ENCODE measurements at regions not wholly inside any gene's neighbourhood (a gene's known extent, or its start where the extent isn't known, plus 50 kb on each side); places are given as distances from the start of the nearest gene placed in this dataset.
"Not testable (repeated sequence)": the region's sequence is repeated elsewhere in the genome, so short reads cannot be mapped to it uniquely, and the experiment has no call there.

DNA sequence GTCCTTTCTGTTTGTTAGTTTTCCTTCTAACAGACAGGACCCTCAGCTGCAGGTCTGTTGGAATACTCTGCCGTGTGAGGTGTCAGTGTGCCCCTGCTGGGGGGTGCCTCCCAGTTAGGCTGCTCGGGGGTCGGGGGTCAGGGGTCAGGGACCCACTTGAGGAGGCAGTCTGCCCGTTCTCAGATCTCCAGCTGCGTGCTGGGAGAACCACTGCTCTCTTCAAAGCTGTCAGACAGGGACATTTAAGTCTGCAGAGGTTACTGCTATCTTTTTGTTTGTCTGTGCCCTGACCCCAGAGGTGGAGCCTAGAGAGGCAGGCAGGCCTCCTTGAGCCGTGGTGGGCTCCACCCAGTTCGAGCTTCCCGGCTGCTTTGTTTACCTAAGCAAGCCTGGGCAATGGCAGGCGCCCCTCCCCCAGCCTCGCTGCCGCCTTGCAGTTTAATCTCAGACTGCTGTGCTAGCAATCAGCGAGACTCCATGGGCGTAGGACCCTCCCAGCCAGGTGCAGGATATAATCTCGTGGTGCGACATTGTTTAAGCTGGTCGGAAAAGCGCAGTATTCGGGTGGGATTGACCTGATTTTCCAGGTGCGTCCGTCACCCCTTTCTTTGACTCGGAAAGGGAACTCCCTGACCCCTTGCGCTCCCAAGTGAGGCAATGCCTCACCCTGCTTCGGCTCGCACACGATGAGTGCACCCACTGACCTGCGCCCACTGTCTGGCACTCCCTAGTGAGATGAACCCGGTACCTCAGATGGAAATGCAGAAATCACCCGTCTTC is 2002.0 kb upstream of the CDH6 start:
- DNase-seq = not testable (repeated sequence)

DNA sequence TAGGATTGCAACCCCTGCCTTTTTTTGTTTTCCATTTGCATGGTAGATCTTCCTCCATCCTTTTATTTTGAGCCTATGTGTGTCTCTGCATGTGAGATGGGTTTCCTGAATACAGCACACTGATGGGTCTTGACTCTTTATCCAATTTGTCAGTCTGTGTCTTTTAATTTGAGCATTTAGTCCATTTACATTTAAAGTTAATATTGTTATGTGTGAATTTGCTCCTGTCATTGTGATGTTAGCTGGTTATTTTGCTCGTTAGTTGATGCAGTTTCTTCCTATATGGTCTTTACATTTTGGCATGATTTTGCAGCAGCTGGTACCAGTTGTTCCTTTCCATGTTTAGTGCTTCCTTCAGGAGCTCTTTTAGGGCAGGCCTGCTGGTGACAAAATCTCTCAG is 2003.1 kb upstream of the CDH6 start:
- DNase-seq = not testable (repeated sequence)

DNA sequence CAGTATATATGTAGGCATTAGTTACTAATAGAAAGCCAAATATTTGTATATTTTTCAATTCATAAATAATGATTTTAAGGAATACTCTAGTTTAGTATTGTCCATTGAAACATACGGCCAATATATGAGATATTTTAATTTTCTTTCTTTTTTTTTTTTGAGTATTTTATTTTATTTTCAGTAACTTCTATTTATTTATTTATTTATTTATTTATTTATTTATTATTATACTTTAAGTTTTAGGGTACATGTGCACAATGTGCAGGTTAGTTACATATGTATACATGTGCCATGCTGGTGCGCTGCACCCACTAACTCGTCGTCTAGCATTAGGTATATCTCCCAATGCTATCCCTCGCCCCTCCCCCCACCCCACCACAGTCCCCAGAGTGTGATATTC is 2007.1 kb upstream of the CDH6 start:
- DNase-seq = not testable (repeated sequence)

DNA sequence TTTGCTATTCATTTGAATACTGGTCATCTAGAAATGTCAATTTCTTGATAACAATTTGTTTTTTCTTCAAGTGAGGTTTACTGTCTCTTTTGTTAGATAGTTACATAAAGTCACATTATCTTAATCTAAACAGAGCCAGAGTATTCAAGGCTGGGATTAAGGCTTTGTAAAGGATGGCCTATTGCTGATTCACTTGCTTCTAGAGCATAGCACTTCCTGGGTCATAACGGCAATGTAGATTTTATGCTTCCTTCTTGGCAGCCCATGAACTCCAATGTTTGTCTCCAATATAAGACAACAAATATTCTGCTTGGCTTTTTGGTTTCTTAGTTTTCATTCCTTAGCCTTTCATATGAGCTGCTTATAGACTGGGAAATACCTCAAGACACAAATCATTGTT is 2007.9 kb upstream of the CDH6 start:
- no peak for DNase-seq

DNA sequence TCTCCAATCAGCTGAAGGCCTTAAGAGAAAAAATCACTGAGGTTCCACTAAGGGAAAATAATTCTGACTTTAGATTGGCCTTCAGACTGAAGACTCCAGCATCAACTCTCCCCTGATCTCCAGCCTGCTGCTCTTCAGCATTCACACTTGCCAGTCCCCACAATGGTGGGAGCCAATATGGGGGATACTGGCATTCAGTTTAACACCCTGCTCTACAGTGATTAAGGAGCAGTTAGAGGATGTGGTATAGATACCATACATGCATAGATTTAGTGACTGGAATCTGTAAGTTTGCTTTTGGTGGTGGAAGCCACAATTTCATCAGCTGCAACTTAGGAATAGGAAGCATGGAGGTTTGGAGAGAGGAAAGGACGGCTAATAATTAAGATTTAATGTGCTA is 2017.7 kb upstream of the CDH6 start:
- DNase-seq = no peak

DNA sequence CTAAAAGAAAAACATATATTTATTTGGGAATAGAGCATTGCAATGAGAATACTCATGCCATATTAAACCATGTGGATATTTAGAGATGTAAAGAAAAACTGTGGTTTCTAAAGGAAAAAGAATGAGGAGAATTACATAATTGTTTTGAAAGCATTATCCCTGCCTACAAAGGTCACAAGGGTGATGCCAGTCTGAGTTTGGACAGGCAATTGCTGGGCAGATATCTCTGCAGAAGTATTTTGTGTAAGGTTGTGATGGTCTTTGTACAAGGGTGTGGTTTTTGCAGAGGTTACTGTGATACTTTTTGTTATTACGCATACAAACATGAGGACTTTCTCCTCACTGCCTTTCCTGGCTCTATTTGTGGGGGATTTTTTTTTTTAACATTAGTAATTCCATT is 2022.9 kb upstream of the CDH6 start:
- no peak for DNase-seq

DNA sequence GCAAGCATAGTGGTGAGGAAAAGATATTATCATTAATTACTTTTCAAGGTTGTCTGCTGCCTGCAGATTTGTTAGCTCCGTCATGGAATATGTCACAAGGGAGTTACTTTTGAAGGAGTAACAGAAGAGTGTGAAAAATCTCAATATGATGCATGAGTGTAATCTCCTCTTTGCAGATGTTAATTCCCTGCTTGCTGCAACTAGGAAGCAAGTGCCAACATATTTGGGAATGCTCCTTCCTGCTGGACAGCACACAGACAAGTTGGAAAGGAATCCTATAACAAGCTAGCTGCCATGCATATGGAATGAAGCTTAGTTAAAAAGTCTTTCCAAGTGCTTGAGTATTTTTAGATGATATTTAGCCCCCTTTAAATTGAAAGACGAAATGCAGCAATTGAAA is 2023.6 kb upstream of the CDH6 start:
- DNase-seq = no peak

DNA sequence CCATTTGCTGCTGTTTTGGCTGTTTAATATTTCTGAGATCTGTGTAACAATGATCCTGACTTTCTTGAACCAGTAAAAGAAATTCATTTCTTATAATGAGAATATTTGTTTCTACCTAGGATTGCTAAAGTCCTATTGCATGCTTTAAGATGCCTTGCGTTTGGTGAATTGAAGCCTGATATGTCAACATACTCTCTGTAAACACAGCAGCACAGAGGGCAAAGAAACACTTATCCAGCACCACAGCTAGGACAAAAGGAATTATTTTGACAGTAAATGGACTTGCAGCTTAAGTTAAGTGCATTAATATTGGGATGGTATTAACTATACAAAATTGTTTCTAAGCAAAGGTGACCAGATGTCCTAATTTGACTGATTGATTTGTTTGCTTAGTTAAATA is 2031.2 kb upstream of the CDH6 start:
- DNase-seq = no peak

DNA sequence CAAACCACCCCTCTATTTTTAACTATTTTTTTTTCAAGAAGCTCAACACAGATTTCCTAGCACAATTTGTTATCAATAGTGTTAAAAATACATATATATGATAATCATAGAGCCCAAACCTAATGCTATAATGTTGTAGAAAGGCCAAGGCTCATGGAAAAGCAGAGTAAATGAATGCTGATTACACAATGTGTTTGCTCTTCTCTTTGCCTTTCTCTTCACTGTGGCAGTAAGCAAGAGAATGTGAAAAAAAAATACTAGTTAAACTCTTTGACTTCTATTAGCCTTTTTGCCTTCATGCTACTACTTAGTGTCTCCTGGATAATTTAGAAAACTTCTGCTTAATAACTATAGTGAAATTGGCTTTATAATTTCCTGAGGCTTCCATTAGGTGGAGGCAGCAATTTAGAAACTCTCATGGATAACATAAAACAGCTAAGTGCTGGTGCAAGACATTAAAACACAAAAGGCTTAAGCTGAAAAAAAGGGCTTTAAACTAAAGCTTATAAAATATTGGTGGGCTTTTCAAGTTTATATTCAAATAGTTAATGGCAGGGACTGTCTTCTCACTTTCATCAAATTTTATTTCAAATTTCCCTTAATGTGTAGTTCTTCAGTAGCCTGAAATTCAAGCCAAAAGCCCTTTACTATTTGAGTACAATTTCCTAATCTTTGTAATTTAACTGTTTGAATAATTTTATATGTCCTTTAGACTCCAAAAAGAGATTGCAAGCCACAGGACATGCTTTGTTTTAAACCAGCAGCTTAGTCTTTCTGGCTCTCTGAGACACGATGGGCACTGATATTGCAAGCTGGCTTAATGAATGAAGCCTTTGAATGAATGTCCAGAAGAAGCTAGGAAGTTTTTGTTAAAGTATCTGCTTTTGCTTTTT is 2031.8 kb upstream of the CDH6 start:
- no peak for DNase-seq

DNA sequence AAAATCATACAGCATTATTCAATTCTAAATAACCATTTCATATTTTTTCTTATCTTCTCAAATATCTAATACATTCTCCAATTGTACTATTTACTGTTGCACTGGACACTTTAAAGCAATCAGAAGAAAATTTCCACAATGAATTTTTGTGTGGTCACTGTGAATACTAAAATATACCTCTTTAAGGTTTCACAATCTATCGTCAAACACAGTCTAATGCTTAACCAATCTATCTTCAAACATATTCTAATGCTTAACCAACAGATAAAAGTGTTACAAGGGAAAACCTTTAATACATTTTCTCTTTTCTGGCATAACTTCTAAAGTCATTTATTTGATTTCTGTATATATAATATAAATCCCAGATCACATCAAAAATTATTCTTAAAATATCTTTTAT is 2035.5 kb upstream of the CDH6 start:
- no peak for DNase-seq

DNA sequence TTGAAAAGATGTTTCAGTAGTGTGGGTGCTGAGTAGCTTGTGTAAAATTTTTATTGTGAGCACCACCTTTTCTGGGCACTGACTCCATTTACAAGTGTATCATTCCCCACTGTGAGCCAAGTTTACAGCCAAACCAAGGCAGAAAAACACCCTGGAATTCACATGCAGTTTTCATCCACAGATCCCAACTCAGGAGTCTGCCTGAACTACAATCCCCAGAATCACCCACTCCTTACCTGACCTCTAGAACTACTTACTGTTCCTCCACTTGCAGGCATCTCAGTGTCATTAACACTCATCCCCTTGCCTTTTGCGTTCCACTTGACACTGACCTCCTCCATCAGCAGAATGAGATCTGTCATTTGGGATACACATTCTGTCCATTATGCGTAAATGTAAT is 2042.6 kb upstream of the CDH6 start:
- no peak for DNase-seq

DNA sequence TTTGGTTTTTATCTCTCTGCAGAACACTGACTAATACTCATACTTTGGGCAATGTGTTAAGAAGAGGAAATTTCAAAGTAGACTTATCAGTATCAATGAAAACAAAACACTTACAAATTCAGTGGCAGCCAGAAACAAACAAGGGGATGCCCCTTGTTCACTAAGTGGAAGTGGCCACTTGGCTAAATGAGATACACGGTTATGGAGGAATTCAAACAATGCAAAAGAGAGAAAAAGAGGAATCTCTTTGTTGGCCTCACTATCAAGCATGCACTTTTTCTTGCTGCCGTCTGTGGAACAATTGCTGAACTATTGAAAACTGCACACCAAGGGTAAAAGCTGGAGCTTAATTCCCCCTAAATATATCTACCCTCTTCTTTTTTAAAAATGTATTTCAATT is 2044.9 kb upstream of the CDH6 start:
- DNase-seq = no peak

DNA sequence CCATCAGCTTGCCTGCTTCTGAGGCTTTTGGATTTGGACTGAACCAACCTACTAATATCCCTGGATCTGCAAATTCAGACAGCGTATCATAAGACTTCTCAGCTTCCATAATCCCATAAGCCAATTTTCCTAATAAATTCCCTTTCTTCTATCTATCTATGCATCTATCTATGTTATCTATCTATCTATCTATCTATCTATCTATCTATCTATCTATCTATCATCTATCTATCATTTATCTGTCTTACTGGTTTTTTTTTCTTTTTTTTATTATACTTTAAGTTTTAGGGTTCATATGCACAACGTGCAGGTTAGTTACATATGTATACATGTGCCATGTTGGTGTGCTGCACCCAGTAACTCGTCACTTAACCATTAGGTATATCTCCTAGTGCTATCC is 2045.4 kb upstream of the CDH6 start:
- DNase-seq = no peak

DNA sequence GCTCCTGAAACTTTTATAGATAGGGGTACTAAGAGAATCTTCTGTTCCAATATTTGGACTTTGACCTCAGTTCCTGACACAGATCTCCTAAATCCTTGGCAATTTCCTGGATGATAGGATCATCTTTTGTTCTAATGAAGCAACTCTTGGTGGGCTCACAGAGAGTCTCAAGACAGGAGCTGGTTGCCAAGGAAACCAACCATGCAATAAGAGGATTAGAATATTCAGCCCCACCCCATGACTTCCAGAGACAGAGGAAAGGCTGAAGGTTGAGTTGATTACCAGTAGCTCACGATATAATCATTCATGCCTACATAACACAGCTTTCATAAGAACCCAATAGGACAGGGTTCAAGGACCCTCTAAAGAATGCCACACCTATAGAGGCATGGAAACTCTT is 2050.2 kb upstream of the CDH6 start:
- no peak for DNase-seq

DNA sequence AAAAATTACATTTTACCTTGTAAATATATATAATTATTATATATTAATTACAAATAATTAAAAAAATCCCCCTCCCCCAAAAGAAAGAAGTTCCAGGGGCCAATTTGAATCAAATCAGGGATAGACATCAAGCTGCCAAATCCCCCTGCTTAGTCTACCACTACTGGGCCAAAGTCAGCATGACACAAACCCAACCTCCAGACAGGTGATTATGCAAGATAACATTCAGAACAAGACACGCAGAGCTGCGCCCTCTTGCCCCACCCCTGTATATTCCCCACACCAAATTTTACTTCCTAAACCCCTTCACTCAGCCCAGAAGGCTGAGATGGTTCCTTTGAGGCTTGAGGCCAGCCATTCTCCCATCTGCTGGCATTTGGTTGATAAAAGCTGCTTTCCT is 2059.1 kb upstream of the CDH6 start:
- DNase-seq = no peak

DNA sequence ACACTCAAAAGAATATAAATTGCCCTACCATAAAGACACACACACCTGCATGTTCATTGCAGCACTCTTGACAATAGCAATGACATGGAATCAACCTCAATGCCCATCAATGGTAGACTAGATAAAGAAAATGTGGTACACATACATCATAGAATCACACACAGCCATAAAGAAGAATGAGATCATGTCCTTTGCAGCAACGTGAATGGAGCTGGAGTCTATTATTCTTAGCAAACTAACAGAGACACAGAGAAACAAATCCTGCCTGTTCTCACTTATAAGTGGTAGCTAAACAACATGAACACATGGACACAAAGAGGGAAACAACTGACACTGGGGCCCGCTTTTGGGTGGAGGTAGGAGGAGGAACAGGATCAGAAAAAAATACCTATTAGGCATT is 2062.2 kb upstream of the CDH6 start:
- no peak for DNase-seq

DNA sequence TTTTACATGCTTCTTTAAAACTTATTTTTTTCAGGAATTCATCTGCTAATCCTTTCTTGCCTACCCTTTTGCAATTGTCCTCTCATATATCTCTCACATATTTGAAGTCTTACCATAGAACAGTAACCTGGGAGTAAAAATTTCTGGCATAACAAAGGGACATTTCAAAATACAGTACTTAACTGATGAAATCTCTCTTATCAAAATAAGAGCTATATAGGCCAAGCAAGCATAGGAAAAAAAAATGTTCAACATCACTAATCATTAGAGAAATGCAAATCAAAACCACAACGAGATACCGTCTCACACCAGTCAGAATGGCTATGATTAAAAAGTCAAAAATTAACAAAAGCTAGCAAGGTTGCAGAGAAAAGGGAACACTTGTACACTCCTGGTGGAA is 2062.7 kb upstream of the CDH6 start:
- DNase-seq = no peak

DNA sequence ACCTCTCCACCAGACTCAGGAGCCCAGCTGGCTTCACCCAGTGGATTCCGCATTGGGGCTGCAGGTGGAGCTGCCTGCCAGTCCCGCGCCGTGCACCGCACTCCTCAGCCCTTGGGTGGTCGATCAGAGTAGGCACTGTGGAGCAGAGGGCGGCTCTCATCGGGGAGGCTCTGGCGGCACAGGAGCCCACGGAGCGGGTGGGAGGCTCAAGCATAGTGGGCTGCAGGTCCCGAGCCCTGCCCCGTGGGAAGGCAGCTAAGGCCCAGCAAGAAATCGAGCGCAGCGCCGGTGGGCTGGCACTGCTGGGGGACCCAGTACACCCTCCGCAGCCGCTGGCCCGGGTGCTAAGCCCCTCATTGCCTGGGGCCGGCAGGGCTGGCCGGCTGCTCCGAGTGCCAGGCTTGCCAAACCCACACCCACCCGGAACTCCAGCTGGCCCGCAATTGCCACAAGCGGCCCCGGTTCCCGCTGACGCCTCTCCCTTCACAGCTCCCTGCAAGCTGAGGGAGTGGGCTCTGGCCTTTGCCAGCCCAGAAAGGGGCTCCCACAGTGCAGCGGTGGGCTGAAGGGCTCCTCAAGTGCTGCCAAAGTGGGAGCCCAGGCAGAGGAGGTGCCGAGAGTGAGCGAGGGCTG is 2065.8 kb upstream of the CDH6 start:
- not testable (repeated sequence) for DNase-seq

DNA sequence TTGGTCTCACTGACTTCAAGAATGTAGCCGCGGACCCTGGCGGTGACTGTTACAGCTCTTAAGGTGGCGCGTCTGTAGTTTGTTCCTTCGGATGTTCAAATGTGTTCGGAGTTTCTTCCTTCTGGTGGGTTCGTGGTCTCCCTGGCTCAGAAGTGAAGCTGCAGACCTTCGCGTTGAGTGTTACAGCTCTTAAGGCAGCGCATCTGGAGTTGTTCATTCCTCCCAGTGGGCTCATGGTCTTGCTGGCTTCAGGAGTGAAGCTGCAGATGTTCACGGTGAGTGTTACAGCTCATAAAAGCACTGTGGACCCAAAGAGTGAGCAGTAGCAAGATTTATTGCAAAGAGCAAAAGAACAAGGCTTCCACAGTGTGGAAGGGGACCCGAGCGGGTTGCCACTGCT is 2067.0 kb upstream of the CDH6 start:
- DNase-seq = not testable (repeated sequence)

DNA sequence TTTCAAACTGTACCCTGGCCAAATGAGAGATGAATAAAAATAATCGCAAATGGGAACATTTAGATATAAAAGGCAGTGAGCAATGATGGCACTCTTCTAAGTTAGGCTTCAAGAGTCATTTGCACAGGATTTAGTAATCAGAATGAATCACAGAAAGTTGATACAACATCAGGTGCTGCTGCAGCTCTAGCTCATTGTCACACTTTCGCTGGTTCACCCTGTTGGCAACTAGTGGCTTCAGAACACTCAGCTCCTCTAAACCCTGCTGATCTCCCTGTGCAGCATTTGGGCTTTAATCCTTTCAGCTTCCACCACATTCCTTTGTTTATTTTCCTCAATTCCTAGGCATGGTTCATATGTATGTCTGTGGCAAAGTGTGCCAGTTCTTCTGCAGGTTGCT is 2071.2 kb upstream of the CDH6 start:
- no peak for DNase-seq

DNA sequence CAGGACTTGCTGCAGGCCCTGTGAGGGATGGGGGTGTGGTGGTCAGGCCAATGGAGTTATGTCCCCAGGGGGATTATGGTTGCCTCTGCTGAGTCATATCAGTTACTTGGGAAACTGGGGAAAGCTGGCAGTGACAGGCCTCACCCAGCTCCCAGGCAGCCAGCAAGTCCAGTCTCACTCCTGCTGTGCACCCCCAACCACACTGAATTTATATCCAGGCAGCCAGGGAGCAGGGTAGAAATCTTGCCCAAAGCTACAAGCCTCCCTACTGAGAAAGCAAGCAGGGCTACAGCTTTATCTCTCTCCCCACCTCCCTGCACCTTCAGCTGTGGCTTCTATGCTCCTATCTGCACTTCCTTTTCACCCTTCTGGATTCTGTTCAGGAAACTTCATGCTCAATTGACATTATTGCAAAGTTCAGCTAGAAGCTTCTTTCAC is 2076.0 kb upstream of the CDH9 start:
- no peak for DNase-seq

DNA sequence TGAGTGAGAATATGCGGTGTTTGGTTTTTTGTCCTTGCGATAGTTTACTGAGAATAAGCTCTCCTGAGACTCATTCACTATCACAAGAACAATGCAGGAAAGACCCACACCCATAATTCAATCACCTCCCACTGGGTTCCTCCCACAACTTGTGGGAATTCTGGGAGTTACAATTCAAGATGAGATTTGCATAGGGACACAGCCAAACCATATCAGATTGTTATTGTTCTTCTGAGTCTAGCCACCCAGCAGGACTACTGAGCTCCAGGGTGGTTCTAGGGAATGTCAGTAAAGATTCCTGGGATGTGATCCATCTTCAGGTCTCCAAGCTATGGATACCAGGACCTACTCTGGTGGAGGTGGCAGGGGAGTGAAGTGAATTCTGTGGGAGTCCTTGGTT is 2075.1 kb upstream of the CDH9 start:
- DNase-seq = no peak

DNA sequence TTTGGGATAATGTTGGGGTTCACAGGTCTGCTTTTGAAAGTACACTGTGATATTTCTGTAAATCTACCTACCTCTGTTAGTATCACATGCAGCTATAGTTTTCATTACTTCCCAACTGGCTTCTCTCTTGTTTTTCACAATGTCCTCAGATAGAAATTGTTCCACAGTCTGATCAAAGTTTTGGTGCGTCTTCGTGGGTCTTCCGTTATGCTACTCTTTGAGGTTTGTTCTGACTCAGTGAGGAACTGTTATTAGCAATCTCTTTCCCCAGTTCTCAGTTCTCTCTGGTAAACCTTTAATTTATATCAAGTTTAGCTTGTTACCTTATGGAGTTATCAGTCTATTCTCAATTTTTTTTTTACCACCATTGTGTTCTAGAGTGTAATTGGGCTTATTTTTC is 2061.2 kb upstream of the CDH9 start:
- DNase-seq = no peak

DNA sequence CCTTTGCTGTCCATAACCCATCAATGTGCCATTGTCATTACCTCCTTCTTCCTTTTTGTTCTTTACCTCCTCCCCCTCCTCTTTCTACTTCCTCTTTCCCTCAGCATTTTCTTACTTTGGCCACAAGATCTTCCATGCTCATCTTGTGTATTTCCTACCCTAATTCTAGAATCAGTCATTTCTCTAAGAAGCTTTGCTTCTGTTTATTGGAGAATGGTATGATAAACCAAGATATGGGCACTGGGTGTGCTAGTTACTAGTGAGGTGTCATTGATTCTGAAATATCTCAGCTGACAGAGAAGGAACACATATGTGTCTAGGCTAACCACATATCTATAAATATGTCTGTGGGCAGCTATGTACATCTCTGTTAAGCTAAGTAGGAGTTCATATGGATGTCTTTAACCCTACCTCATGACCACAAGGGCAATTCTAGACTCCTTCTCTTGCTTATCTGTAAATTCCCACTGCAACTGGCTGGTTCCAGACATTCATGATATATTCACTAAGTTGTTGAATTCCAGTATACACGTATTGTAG is 2051.3 kb upstream of the CDH9 start:
- DNase-seq = no peak
